ENCODE measurements at regions not wholly inside any gene's neighbourhood (a gene's known extent, or its start where the extent isn't known, plus 50 kb on each side); places are given as distances from the start of the nearest gene placed in this dataset.

DNA sequence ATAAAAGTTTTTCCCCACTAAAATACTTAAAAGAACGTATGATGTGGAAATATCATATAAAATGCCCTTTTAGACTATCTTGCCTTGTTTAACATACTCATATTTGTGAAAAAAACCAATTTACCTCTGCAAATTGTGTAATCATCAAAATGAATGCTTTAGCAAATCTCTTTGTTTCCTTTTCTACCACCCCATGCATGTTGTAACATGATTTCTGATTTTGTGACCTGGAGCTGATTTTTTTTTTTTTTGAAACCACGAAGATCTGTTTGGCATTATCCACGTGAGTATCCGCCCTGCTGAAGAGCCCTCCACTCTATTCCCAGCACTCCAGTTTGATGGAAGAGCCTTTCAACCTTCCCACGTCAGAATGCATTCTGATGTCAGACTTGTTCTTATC lies 245.8 kb upstream of the NBEA start:
- TF ChIP-seq, protein P1, sequence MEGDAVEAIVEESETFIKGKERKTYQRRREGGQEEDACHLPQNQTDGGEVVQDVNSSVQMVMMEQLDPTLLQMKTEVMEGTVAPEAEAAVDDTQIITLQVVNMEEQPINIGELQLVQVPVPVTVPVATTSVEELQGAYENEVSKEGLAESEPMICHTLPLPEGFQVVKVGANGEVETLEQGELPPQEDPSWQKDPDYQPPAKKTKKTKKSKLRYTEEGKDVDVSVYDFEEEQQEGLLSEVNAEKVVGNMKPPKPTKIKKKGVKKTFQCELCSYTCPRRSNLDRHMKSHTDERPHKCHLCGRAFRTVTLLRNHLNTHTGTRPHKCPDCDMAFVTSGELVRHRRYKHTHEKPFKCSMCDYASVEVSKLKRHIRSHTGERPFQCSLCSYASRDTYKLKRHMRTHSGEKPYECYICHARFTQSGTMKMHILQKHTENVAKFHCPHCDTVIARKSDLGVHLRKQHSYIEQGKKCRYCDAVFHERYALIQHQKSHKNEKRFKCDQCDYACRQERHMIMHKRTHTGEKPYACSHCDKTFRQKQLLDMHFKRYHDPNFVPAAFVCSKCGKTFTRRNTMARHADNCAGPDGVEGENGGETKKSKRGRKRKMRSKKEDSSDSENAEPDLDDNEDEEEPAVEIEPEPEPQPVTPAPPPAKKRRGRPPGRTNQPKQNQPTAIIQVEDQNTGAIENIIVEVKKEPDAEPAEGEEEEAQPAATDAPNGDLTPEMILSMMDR (IDR thresholded peaks at IDR 0.05): no peak
- H3K79me2 ChIP-seq: no peaks in the 10 kb centered on the region
- H3K4me2 ChIP-seq (ENCODE audit: low read length): no peak overlapping the region
- no peaks in the 10 kb centered on the region for H3K27me3 ChIP-seq (ENCODE audit: control insufficient read depth, insufficient read depth, low read length)
- H3K4me3 ChIP-seq (ENCODE audit: low read depth, low read length): no peak overlapping the region
- no peaks in the 10 kb centered on the region for H3K9me3 ChIP-seq (ENCODE audit: control insufficient read depth, low read length)
- H3K27ac ChIP-seq: no peak overlapping the region
- H3K9ac ChIP-seq: no peak overlapping the region
- H3K36me3 ChIP-seq (ENCODE audit: control insufficient read depth, insufficient read depth, low read length): no peaks in the 10 kb centered on the region
- H3K4me1 ChIP-seq: no peaks in the 10 kb centered on the region
- no peak overlapping the region for H2AFZ ChIP-seq

DNA sequence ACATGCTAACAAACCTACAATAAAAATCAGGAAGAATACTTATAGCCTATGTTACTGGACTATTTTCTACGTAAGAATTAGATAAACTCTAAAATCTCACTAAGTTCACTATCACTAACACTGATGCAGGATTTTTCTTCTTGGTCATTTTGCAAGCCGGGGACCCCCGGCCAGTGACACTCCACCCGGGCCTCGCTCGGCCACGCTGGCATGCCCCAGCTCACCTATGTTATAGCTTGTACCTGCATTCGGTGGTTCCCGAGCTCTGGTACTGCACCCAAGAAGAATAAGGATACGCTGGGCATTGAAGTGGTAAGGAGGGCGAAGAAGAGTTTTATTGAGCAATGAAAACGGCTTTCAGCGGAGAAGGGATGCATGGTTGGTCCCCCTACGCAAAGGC lies 245.3 kb upstream of the NBEA start:
- Histone ChIP-seq H3K79me2 (no peaks in the 10 kb centered on the region), H2AFZ (no peak overlapping the region), H3K4me2 (ENCODE audit: low read length) (no peak overlapping the region), H3K9me3 (ENCODE audit: control insufficient read depth, low read length) (no peaks in the 10 kb centered on the region), H3K4me3 (ENCODE audit: low read depth, low read length) (no peak overlapping the region), H3K27me3 (ENCODE audit: control insufficient read depth, insufficient read depth, low read length) (no peaks in the 10 kb centered on the region), H3K4me1 (no peaks in the 10 kb centered on the region), H3K9ac (no peak overlapping the region), H3K36me3 (ENCODE audit: control insufficient read depth, insufficient read depth, low read length) (no peaks in the 10 kb centered on the region), H3K27ac (no peak overlapping the region)
- TF ChIP-seq, protein P1 (IDR thresholded peaks at IDR 0.05): no peak

DNA sequence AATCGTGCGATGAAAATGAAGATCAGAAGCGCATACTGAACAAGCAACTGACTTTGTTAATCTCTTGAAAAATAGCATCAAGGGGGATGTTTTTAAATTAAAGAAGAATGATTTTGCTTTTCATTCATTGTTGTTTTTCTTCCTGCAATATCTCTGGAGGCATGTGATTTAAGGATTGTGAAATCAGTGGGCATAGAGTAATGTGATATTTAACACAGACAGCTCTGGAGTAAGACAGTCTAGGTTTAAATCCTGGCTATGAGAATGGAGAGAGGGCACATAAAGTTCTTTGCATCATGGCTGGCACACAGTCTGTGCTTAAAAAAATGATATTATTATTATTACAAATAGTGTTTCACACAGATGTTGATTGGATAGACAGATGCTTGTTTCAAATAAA lies 243.1 kb upstream of the NBEA start:
- no peaks in the 10 kb centered on the region for H3K36me3 ChIP-seq (ENCODE audit: control insufficient read depth, insufficient read depth, low read length)
- no peak overlapping the region for H3K4me2 ChIP-seq (ENCODE audit: low read length)
- H3K27me3 ChIP-seq (ENCODE audit: control insufficient read depth, insufficient read depth, low read length): no peaks in the 10 kb centered on the region
- TF ChIP-seq, protein P1 (IDR thresholded peaks at IDR 0.05): no peak
- H3K4me1 ChIP-seq: no peaks in the 10 kb centered on the region
- no peak overlapping the region for H3K4me3 ChIP-seq (ENCODE audit: low read depth, low read length)
- H3K9ac ChIP-seq: no peak overlapping the region
- no peaks in the 10 kb centered on the region for H3K79me2 ChIP-seq
- no peak overlapping the region for H3K27ac ChIP-seq
- no peaks in the 10 kb centered on the region for H3K9me3 ChIP-seq (ENCODE audit: control insufficient read depth, low read length)
- H2AFZ ChIP-seq: no peak overlapping the region

DNA sequence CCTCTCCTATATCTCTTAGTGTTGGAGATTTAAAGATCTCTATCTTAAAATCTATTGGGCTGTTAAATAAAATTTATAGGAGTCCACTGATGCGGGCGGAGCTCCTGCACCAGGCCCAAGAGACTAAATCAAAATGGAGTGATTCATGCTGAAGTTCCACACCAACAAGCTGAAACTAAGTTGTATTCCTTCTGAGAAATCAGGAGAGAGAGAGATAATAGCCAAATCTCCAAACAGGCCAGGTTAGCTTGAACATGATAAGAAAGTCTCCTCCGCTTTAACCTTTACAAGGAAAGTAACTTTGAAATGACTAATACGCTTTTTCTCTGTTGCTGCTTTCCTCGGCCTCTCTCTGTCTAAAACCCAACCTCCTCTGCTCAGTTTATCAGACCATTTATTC lies 241.9 kb upstream of the NBEA start:
- no peak overlapping the region for H3K4me2 ChIP-seq (ENCODE audit: low read length)
- no peaks in the 10 kb centered on the region for H3K27me3 ChIP-seq (ENCODE audit: control insufficient read depth, insufficient read depth, low read length)
- no peaks in the 10 kb centered on the region for H3K4me1 ChIP-seq
- no peaks in the 10 kb centered on the region for H3K79me2 ChIP-seq
- TF ChIP-seq, protein P1 (IDR thresholded peaks at IDR 0.05): no peak
- H3K9ac ChIP-seq: no peak overlapping the region
- no peaks in the 10 kb centered on the region for H3K36me3 ChIP-seq (ENCODE audit: control insufficient read depth, insufficient read depth, low read length)
- H3K27ac ChIP-seq: no peak overlapping the region
- H3K9me3 ChIP-seq (ENCODE audit: control insufficient read depth, low read length): no peaks in the 10 kb centered on the region
- H2AFZ ChIP-seq: no peak overlapping the region
- H3K4me3 ChIP-seq (ENCODE audit: low read depth, low read length): no peak overlapping the region

DNA sequence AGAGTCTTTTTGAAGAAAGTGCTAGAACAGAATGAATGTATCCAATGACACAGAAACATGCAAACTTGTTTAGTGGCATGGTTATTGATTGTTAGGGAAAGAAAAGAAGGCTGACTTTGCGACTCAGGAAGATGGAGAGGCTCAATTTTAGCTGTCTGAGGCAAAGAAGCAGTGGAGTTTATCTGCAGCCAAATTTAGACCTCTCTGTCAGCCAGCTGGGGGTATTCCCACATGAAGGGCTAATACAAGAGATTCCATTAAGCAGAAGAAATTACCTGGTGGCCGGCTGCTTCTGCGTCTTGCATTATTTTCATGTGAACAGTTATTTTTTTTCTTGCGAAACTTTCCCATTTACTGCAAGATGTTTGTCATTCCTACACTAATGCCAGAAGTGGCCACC lies 240.2 kb upstream of the NBEA start:
- H3K27ac ChIP-seq: no peak overlapping the region
- H3K4me1 ChIP-seq: no peaks in the 10 kb centered on the region
- H3K9ac ChIP-seq: no peak overlapping the region
- H2AFZ ChIP-seq: no peak overlapping the region
- TF ChIP-seq, protein P1 (IDR thresholded peaks at IDR 0.05): no peak
- no peaks in the 10 kb centered on the region for H3K79me2 ChIP-seq
- H3K4me3 ChIP-seq (ENCODE audit: low read depth, low read length): no peak overlapping the region
- H3K36me3 ChIP-seq (ENCODE audit: control insufficient read depth, insufficient read depth, low read length): no peaks in the 10 kb centered on the region
- no peaks in the 10 kb centered on the region for H3K27me3 ChIP-seq (ENCODE audit: control insufficient read depth, insufficient read depth, low read length)
- H3K9me3 ChIP-seq (ENCODE audit: control insufficient read depth, low read length): no peaks in the 10 kb centered on the region
- no peak overlapping the region for H3K4me2 ChIP-seq (ENCODE audit: low read length)
